Lung (tissue), 11 donors: ENCODE measurements at regions not wholly inside any gene's neighbourhood (a gene's known extent, or its start where the extent isn't known, plus 50 kb on each side); places are given as distances from the start of the nearest gene placed in this dataset.

Source experiments
- ATAC-seq: fragments of 200-7000 bp; cut with Tn5 transposase; one replicate; pipeline ENCODE4 v1.9.1; 2020; ENCODE audit warnings: moderate number of reproducible peaks; ENCODE audit not compliant: insufficient read depth, low FRiP score
- DNase-seq, 3 donors: peaks; one replicate each; pipeline ENCODE4 v3.0.0-alpha.2; 2013 to 2017
- H3K27ac ChIP-seq, 2 donors: one replicate each; pipeline ENCODE4 v1.5.1; 2013; ENCODE audit warnings: mild to moderate bottlenecking in 2 of 2, moderate library complexity in 2 of 2, control low read depth in 1 of 2, inconsistent platforms in 1 of 2, low read depth in 1 of 2, low read length in 1 of 2
- H3K27me3 ChIP-seq, 3 donors: one replicate each; pipeline ENCODE4 v1.5.1; 2013; ENCODE audit warnings: low read length in 2 of 3; ENCODE audit not compliant: control insufficient read depth in 3 of 3, insufficient read depth in 3 of 3
- H3K36me3 ChIP-seq, 4 donors: one replicate each; pipeline ENCODE4 v1.5.1; 2013; ENCODE audit warnings: low read length in 4 of 4, mild to moderate bottlenecking in 1 of 4, moderate library complexity in 1 of 4; ENCODE audit not compliant: control insufficient read depth in 4 of 4, insufficient read depth in 4 of 4
- H3K4me1 ChIP-seq, 5 donors: one replicate each; pipeline ENCODE4 v1.5.1; 2013; ENCODE audit warnings: low read length in 5 of 5, mild to moderate bottlenecking in 2 of 5, moderate library complexity in 1 of 5; ENCODE audit not compliant: control insufficient read depth in 5 of 5, insufficient read depth in 5 of 5
- H3K4me3 ChIP-seq: one replicate; pipeline ENCODE4 v1.5.1; 2013; ENCODE audit warnings: mild to moderate bottlenecking, control low read depth, moderate library complexity
- H3K9ac ChIP-seq, 2 donors: one replicate each; pipeline ENCODE4 v1.5.1; 2013; ENCODE audit warnings: low read length in 2 of 2, control low read depth in 1 of 2; ENCODE audit not compliant: insufficient read depth in 1 of 2
- H3K9me3 ChIP-seq, 4 donors: one replicate each; pipeline ENCODE4 v1.5.1; 2013; ENCODE audit warnings: low read length in 3 of 4, mild to moderate bottlenecking in 1 of 4, moderate library complexity in 1 of 4; ENCODE audit not compliant: control insufficient read depth in 4 of 4, insufficient read depth in 3 of 4
- CTCF ChIP-seq: IDR thresholded peaks from 2 replicates; pipeline ENCODE4 v1.5.1; 2012; ENCODE audit warnings: mild to moderate bottlenecking; ENCODE audit errors: control extremely low read depth, extremely low read depth
- WGBS, 2 donors: extraction: QIAGEN DNeasy Blood & Tissue Kit; methylation state at CpG; one replicate each; pipeline ENCODE4 v1.1.7; 2013; 5-methylcytosine and 5-hydroxymethylcytosine counted together
- donor health status: control.
- donor health status: control.
- donor health status: Bipolar disorder and iron deficiency.
- donor health status: healthy.
- donor health status: DM: yes; HTN: yes; CAD: no.

- ATAC-seq (no peak), DNase-seq (no peak)
- H3K9ac ChIP-seq = no peak overlapping the region
- H3K4me1 ChIP-seq = no peaks in the 10 kb centered on the region
- no peak for TF ChIP-seq CTCF
- peaks cover 0 to 10% (median 0%) of the 10 kb centered on the region in 4 donors for H3K9me3 ChIP-seq
- no peaks in the 10 kb centered on the region for H3K27me3 ChIP-seq
- 87 to 91% methylated on average over 7 of the region's 7 CpGs for WGBS, 2 donors
- no peak overlapping the region for H3K4me3 ChIP-seq
- H3K27ac ChIP-seq = no peak overlapping the region
- H3K36me3 ChIP-seq = no peaks in the 10 kb centered on the region
These were observed 550.1 kb downstream of the SLC6A15 start for GRCh38 chr12:84362552-84362897.

GRCh38 chr12:84361651-84362551 lies 550.7 kb downstream of the SLC6A15 start:
- no peak overlapping the region for H3K27ac ChIP-seq
- ATAC-seq = no peak

GRCh38 chr12:84357314-84357713 lies 555.3 kb downstream of the SLC6A15 start:
- DNase-seq (no peak), ATAC-seq (no peak)
- H3K27me3 ChIP-seq = no peaks in the 10 kb centered on the region
- peaks cover 0 to 6% (median 0%) of the 10 kb centered on the region in 4 donors for H3K9me3 ChIP-seq
- WGBS, 2 donors = 95 to 97% methylated on average over 3 of the region's 3 CpGs
- H3K9ac ChIP-seq = no peak overlapping the region
- TF ChIP-seq CTCF = no peak
- H3K36me3 ChIP-seq = no peaks in the 10 kb centered on the region
- no peaks in the 10 kb centered on the region for H3K4me1 ChIP-seq
- H3K27ac ChIP-seq = no peak overlapping the region
- no peak overlapping the region for H3K4me3 ChIP-seq

More at GRCh38 chr12:84361651-84362551, 550.7 kb downstream of the SLC6A15 start:
- Histone ChIP-seq H3K9me3 (peaks cover 0 to 10% (median 0%) of the 10 kb centered on the region in 4 donors), H3K4me1 (no peaks in the 10 kb centered on the region), H3K27me3 (no peaks in the 10 kb centered on the region), H3K4me3 (no peak overlapping the region), H3K36me3 (no peaks in the 10 kb centered on the region), H3K9ac (no peak overlapping the region)
- TF ChIP-seq CTCF = no peak
- 91 to 94% methylated on average over 25 to 27 of the region's 27 CpGs for WGBS, 2 donors
- DNase-seq = no peak

- TF ChIP-seq CTCF = no peak
- no peaks in the 10 kb centered on the region for H3K27me3 ChIP-seq
- H3K27ac ChIP-seq = no peak overlapping the region
- H3K36me3 ChIP-seq = no peaks in the 10 kb centered on the region
- no peak for DNase-seq
- H3K9me3 ChIP-seq = peaks cover 0 to 3% (median 0%) of the 10 kb centered on the region in 4 donors
- WGBS, 2 donors = 93 to 96% methylated on average over 5 of the region's 5 CpGs
- H3K9ac ChIP-seq = no peak overlapping the region
- H3K4me3 ChIP-seq = no peak overlapping the region
- no peaks in the 10 kb centered on the region for H3K4me1 ChIP-seq
- ATAC-seq = no peak
These were observed 556.4 kb downstream of the SLC6A15 start for GRCh38 chr12:84356224-84356623.
